ENCODE measurements at regions not wholly inside any gene's neighbourhood (a gene's known extent, or its start where the extent isn't known, plus 50 kb on each side); places are given as distances from the start of the nearest gene placed in this dataset.

DNA sequence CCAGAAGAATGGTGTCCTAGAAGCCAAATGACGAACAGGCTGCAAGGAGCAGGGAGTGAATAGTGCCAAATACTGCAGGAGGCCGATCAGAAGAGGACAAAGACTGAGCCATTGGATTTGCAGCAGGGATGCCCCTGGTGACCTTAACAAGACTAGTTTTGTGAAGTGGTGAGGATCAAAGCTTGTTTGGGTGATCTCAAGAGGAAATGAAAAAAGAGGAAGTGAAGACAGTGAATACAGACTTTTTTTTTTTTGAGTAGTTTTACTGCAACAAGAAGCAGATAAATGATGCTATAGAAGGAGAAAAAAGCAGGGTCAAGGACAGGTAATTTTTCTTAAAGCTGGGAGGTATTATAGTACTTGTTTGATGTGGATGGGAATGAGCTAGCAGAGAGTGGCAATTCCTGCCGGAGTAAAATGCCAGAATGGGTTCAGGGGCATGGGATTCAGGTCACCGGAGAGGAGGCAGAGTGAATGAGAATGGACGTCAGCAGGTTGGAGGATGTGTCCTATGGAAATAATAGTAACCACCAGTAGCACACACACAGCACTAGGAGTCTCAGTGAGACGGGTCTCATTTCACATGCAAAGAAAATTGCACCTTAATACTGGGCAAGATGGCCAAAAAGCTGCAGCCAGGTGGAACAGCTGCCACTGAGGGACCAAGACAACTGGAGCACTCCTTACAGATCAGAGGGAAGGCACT lies 345.8 kb upstream of the CCDC196 start:
- intact Hi-C loops (cut with micrococcal nuclease; ENCODE audit: unreplicated experiment) (no loop called here), in situ Hi-C loops (cut with MboI) (no loop called here)
- Histone ChIP-seq H3K4me2 (ENCODE audit: control insufficient read depth, insufficient read depth) (peak overlapping the region; percentile 59), H2AFZ (ENCODE audit: control insufficient read depth, low read depth, low read length) (no peak overlapping the region), H4K20me1 (ENCODE audit: control insufficient read depth, insufficient read depth) (no peaks in the 10 kb centered on the region), H3K27ac (ENCODE audit: control insufficient read depth, insufficient read depth) (no peak overlapping the region), H3K27me3 (replicated peaks in 1 of 2; ENCODE audit: control insufficient read depth in 2 of 2, insufficient read depth in 2 of 2, low read length in 1 of 2) (no peaks in the 10 kb centered on the region), H3K9me3 (replicated peaks; ENCODE audit: control insufficient read depth, insufficient read depth, low read length) (no peaks in the 10 kb centered on the region), H3K79me2 (ENCODE audit: control insufficient read depth, insufficient read depth, low read length) (no peaks in the 10 kb centered on the region), H3K4me3 (no peak overlapping the region), H3K36me3 (ENCODE audit: control insufficient read depth in 2 of 2, insufficient read depth in 2 of 2, low read length in 1 of 2) (no peaks in the 10 kb centered on the region), H3K4me1 (ENCODE audit: control insufficient read depth, insufficient read depth, low read length) (peaks cover 12% of the 10 kb centered on the region), H3K9ac (ENCODE audit: control insufficient read depth, insufficient read depth, low read length) (no peak overlapping the region)
- DNase-seq (ENCODE audit: low read depth, low spot score), result peak; percentile 30
- WGBS (ENCODE audit: insufficient coverage, insufficient replicate concordance, low lambda C conversion rate, missing lambda C conversion rate), result 26% methylated on average over 6 of the region's 6 CpGs
- SMC1A ChIA-PET (ENCODE audit: uncharacterized antibody, unreplicated experiment), result interaction anchor here (0.7 kb wide), 1 partner anchor 887 kb away, joined by 3 read pairs; no protein-coding TSS in a partner anchor
- POLR2A ChIA-PET, result no interaction called here
- ATAC-seq, result peak; percentile 88
- no TSS peak for BruUV-seq (replicated peaks)
- CTCF ChIA-PET, result interaction anchor here (0.6 kb wide), 2 partner anchors 34 to 49 kb away, joined by 3 to 4 read pairs; no protein-coding TSS in a partner anchor
- TF ChIP-seq SRF (IDR thresholded peaks at IDR 0.05; ENCODE audit: low read depth in 2 of 2, low read length in 2 of 2) (no peak), NBN (IDR thresholded peaks at IDR 0.05) (no peak), SUZ12 (IDR thresholded peaks at IDR 0.05; ENCODE audit: unreplicated experiment) (no peak), SMARCA5 (IDR thresholded peaks at IDR 0.05) (no peak), MTA2 (IDR thresholded peaks at IDR 0.05; ENCODE audit: low read depth) (peak; percentile 34; the same call in 1 of the 2 replicates), SPI1 (IDR thresholded peaks at IDR 0.05; ENCODE audit: borderline replicate concordance, insufficient read depth, low read depth, low read length) (peak; percentile 98), JUNB (IDR thresholded peaks at IDR 0.05) (0 out of 2 replicates have a peak, but pooled peaks have one; percentile 16), EP300 (IDR thresholded peaks at IDR 0.05; ENCODE audit: borderline replicate concordance in 1 of 2, control insufficient read depth in 1 of 2, low read depth in 2 of 2, low read length in 2 of 2) (0 out of 4 replicates have a peak, but pooled peaks of 1 of the 2 experiments have one; percentile 17), DPF2 (IDR thresholded peaks at IDR 0.05) (peak; percentile 54; the same call in 1 of the 2 replicates), ZNF384 (IDR thresholded peaks at IDR 0.05; ENCODE audit: borderline replicate concordance, low read depth, low read length) (peak; percentile 94), BCL11A (IDR thresholded peaks at IDR 0.05; ENCODE audit: low read depth, low read length) (0 out of 2 replicates have a peak, but pooled peaks have one; percentile 20), RB1 (IDR thresholded peaks at IDR 0.05; ENCODE audit: borderline replicate concordance) (no peak), SKIL (IDR thresholded peaks at IDR 0.05; ENCODE audit: low read depth, poor library complexity, severe bottlenecking) (peak; percentile 52), IKZF1 (conservative IDR thresholded peaks at IDR 0.05) (0 out of 2 replicates have a peak, but pooled peaks have one; percentile 32), NR2F1 (conservative IDR thresholded peaks at IDR 0.05) (peak; percentile 95), RUNX3 (IDR thresholded peaks at IDR 0.05; ENCODE audit: low read length) (peak; percentile 56; the same call in 1 of the 2 replicates), ATF7 (IDR thresholded peaks at IDR 0.05; ENCODE audit: low read depth) (0 out of 2 replicates have a peak, but pooled peaks have one; percentile 37), IKZF2 (IDR thresholded peaks at IDR 0.05) (peak; percentile 16 to 46; a peak in 2 of 4 replicates), SREBF2 (IDR thresholded peaks at IDR 0.05; ENCODE audit: low read length) (no peak), TCF7 (IDR thresholded peaks at IDR 0.05; ENCODE audit: borderline replicate concordance) (peak; percentile 95), IRF4 (IDR thresholded peaks at IDR 0.05; ENCODE audit: low read depth, low read length) (peak; percentile 77), CREM (IDR thresholded peaks at IDR 0.05; ENCODE audit: low read depth) (peak; percentile 14; the same call in 1 of the 2 replicates)
- FAIRE-seq, result peak; percentile 82
- RAD21 ChIA-PET (ENCODE audit: unreplicated experiment), result no interaction called here

Data from GM12878 (cell line).